ENCODE measurements at regions not wholly inside any gene's neighbourhood (a gene's known extent, or its start where the extent isn't known, plus 50 kb on each side); places are given as distances from the start of the nearest gene placed in this dataset.

GRCh38 chr7:23893176-23893941 lies 183.3 kb downstream of the STK31 start:
- H3K36me3 ChIP-seq (ENCODE audit: insufficient read depth, low read length), result no peaks in the 10 kb centered on the region
- H2AFZ ChIP-seq (ENCODE audit: low read depth, low read length), result no peak overlapping the region
- no peaks in the 10 kb centered on the region for H3K79me2 ChIP-seq (ENCODE audit: insufficient read depth, low read length)
- no peaks in the 10 kb centered on the region for H4K20me1 ChIP-seq (ENCODE audit: insufficient read depth, low read length)
- H3K4me3 ChIP-seq (ENCODE audit: low read depth in 1 of 2, low read length in 2 of 2), result no peak overlapping the region
- no peak overlapping the region for H3K27ac ChIP-seq (ENCODE audit: low read length)
- no peak overlapping the region for H3K4me2 ChIP-seq (ENCODE audit: insufficient read depth, low read length)
- ATAC-seq (ENCODE audit: insufficient read depth, low read depth) (no peak), DNase-seq (no peak)
- H3K9ac ChIP-seq (ENCODE audit: low read depth, low read length), result no peak overlapping the region
- peaks cover 22% of the 10 kb centered on the region for H3K4me1 ChIP-seq (ENCODE audit: insufficient read depth, low read length)
- no peak for TF ChIP-seq EZH2 (IDR thresholded peaks at IDR 0.05; ENCODE audit: borderline replicate concordance, low read depth, low read length, severe bottlenecking)
- TF ChIP-seq, protein P1, sequence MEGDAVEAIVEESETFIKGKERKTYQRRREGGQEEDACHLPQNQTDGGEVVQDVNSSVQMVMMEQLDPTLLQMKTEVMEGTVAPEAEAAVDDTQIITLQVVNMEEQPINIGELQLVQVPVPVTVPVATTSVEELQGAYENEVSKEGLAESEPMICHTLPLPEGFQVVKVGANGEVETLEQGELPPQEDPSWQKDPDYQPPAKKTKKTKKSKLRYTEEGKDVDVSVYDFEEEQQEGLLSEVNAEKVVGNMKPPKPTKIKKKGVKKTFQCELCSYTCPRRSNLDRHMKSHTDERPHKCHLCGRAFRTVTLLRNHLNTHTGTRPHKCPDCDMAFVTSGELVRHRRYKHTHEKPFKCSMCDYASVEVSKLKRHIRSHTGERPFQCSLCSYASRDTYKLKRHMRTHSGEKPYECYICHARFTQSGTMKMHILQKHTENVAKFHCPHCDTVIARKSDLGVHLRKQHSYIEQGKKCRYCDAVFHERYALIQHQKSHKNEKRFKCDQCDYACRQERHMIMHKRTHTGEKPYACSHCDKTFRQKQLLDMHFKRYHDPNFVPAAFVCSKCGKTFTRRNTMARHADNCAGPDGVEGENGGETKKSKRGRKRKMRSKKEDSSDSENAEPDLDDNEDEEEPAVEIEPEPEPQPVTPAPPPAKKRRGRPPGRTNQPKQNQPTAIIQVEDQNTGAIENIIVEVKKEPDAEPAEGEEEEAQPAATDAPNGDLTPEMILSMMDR (IDR thresholded peaks at IDR 0.05; ENCODE audit: borderline replicate concordance, extremely low read depth, low read length, poor library complexity, severe bottlenecking), result no peak
- H3K27me3 ChIP-seq (ENCODE audit: insufficient read depth, low read length, poor library complexity), result peaks cover 18% of the 10 kb centered on the region
- no peaks in the 10 kb centered on the region for H3K9me3 ChIP-seq (ENCODE audit: insufficient read depth, low read length, severe bottlenecking)

DNA sequence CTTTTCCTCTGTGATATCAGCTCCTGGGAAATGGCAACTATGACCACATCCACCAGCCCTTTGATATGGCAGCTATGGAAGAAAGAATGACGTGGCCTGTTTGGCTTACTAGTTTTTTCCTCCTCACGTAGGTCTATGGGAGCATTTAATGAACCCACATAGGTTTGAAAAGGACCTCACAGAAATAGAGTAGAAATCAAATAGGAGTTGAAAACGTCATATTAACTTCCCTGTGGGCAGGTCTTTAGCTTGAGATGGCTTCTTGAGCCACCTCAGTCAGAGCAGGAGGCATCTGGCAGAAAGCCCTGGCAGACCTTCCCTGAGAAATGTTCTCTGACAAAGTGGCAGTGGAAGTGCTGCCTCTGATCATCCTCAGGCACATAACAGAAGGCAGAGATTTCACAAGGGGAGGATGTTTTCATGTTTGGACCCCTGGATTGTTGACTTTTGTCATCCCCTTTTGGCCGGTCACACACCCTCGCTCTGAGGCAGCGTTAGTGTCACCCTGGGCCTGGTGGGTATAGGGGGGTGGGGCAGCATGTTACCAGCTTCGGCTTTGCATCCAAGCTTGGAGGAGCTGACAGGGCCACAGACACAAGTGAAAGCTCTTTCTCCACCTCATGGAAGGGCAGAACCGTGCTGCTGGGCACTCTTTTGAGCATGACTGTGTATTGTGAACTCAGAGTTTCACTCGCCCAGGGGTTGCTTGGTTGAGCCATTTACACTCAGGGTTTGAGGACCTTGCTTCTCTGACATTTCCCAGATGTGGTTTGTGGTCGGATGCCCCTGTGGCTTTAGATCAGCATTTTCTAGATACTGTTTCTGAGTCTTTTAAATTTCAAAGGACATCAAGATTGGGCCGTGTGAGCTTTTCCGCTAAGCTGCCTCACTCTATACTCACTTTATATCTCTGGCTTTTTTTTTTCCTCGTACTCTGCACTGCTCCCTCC lies 184.2 kb downstream of the STK31 start:
- DNase-seq, result peak; percentile 78
- Histone ChIP-seq H3K27ac (ENCODE audit: low read length) (no peak overlapping the region), H3K4me2 (ENCODE audit: insufficient read depth, low read length) (peak overlapping the region; percentile 43; the same call in 1 of the 2 replicates), H3K9ac (ENCODE audit: low read depth, low read length) (no peak overlapping the region), H3K27me3 (ENCODE audit: insufficient read depth, low read length, poor library complexity) (peaks cover 18% of the 10 kb centered on the region), H3K79me2 (ENCODE audit: insufficient read depth, low read length) (no peaks in the 10 kb centered on the region), H3K4me1 (ENCODE audit: insufficient read depth, low read length) (peaks cover 22% of the 10 kb centered on the region), H2AFZ (ENCODE audit: low read depth, low read length) (no peak overlapping the region), H3K9me3 (ENCODE audit: insufficient read depth, low read length, severe bottlenecking) (no peaks in the 10 kb centered on the region), H3K36me3 (ENCODE audit: insufficient read depth, low read length) (no peaks in the 10 kb centered on the region), H3K4me3 (ENCODE audit: low read depth in 1 of 2, low read length in 2 of 2) (no peak overlapping the region), H4K20me1 (ENCODE audit: insufficient read depth, low read length) (no peaks in the 10 kb centered on the region)
- ATAC-seq (ENCODE audit: insufficient read depth, low read depth), result peak; percentile 93
- TF ChIP-seq, protein P1 (IDR thresholded peaks at IDR 0.05; ENCODE audit: borderline replicate concordance, extremely low read depth, low read length, poor library complexity, severe bottlenecking), result no peak
- no peak for TF ChIP-seq EZH2 (IDR thresholded peaks at IDR 0.05; ENCODE audit: borderline replicate concordance, low read depth, low read length, severe bottlenecking)

DNA sequence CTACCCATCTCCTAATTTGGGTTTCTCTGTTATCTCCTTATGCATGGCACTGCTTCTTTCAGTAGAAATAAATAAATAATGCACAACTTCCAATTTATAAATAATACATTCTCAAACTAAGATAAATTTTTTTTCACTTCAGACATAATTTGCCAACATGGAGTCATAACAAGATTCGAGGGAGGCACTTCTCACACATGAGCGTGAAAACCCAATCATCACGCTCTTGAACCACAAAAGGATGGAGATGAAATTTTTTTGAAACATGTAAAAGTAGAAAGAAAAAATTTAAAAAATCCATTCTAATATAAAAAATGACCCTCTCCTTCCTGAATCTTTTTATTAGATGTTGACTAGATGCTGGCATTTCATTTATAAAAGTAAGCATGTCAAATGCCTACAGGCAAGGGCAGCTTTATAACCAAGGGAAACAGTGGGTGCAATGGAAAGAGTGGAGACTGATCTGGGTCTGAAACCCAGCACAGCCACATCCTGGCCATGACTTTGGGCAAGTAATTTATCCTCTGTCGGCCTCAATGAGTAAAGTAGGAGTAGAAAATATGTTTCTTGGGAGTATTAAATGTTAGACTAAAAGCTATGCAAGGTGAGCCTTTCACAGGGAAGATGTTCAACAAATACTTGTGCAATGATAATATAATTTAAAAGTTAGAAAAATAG lies 185.0 kb downstream of the STK31 start:
- DNase-seq (no peak), ATAC-seq (ENCODE audit: insufficient read depth, low read depth) (no peak)
- no peak for TF ChIP-seq EZH2 (IDR thresholded peaks at IDR 0.05; ENCODE audit: borderline replicate concordance, low read depth, low read length, severe bottlenecking)
- TF ChIP-seq, protein P1 (IDR thresholded peaks at IDR 0.05; ENCODE audit: borderline replicate concordance, extremely low read depth, low read length, poor library complexity, severe bottlenecking), result no peak
- Histone ChIP-seq H3K27ac (ENCODE audit: low read length) (no peak overlapping the region), H3K4me3 (ENCODE audit: low read depth in 1 of 2, low read length in 2 of 2) (no peak overlapping the region), H3K79me2 (ENCODE audit: insufficient read depth, low read length) (no peaks in the 10 kb centered on the region), H3K27me3 (ENCODE audit: insufficient read depth, low read length, poor library complexity) (peaks cover 18% of the 10 kb centered on the region), H4K20me1 (ENCODE audit: insufficient read depth, low read length) (no peaks in the 10 kb centered on the region), H3K4me2 (ENCODE audit: insufficient read depth, low read length) (peak overlapping the region; percentile 43; the same call in 1 of the 2 replicates), H2AFZ (ENCODE audit: low read depth, low read length) (no peak overlapping the region), H3K36me3 (ENCODE audit: insufficient read depth, low read length) (no peaks in the 10 kb centered on the region), H3K4me1 (ENCODE audit: insufficient read depth, low read length) (peaks cover 22% of the 10 kb centered on the region), H3K9ac (ENCODE audit: low read depth, low read length) (no peak overlapping the region), H3K9me3 (ENCODE audit: insufficient read depth, low read length, severe bottlenecking) (no peaks in the 10 kb centered on the region)

All from DND-41 (cell line).